Umbilical cord (tissue), 1 donor: ENCODE measurements at regions not wholly inside any gene's neighbourhood (a gene's known extent, or its start where the extent isn't known, plus 50 kb on each side); places are given as distances from the start of the nearest gene placed in this dataset.

Source experiments
- DNase-seq: peaks from one replicate; pipeline ENCODE4 v3.0.0-alpha.2; 2015; ENCODE audit warnings: low spot score

DNA sequence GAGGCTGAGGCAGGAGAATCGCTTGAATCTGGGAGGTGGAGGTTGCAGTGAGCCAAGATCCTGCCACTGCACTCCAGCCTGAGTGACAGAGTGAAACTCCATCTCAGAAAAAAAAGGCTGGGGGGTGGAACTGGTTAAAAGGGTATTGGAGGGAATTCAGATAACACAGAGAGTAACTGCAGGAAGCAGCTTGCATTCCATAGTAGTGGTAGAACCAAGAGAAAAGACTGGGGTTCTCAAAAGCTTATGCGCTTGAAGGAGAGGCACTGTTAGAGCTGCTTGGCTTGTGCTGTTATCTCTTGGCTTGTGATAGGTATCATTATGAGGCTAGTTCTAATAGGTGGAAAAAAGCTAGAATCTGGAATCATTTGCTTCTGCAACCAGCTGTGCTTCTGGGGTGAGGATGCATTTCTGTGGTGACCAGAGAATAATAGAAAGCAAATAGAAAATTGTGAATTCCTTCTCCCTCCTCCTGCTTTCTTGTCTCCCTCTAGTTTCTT lies 91.2 kb upstream of the ELOVL6 start:
- peak; percentile 7 for DNase-seq

DNA sequence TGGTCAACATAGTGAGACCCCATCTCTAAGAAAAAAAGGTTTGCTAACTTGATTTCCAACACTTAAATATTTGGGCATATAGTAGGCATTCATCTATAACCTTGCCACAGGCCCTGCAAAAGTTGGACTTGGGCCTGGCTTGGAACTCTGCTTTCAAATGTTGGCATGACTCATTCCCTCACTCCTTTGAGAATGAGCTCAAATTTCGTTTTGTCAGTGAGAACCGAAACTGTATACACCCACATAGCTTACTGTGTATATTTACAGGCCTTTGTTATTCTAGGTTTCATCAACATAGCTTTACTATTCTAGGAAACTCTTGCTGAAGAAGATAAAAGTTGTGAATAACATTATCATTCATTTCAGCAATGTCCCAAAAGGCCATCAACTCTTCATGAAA lies 88.7 kb upstream of the ELOVL6 start:
- DNase-seq = peak; percentile 11

DNA sequence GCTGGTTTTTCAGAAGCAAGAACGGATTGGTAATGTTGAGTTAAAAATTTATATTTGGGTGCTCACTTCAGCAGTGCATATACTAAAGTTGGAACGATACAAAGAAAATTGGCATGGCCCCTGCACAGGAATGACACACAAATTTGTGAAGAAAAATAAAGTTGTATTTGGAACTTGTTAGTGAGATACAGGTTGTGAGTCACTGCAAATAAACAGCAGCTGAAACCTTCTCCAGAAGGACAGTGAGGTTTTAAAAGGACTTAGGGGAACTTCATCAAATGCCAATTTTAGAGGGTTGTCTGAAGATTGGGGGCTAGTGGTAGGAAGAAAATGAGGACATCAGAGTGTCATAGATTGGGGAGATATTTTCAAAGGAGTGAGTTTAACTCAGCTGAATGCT lies 79.7 kb upstream of the ELOVL6 start:
- no peak for DNase-seq

DNA sequence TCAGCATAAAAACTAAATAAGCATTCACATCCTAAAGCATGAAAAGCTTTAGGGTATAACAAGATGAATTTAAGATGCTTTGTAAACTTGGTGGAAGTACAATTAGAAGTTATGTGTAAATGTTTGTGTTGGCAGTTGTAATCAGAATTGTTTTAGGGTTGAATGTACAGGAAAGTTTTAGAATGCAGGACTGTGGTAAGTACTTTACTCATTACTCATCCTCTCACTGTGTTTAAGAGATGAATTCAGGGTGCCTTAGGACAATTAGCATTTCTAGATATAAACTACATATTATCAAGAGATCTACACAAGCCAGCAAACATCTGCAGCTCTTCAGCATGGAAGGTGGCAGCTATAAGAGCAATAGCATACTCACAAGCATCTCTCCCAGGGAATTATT lies 77.5 kb upstream of the ELOVL6 start:
- DNase-seq = no peak

DNA sequence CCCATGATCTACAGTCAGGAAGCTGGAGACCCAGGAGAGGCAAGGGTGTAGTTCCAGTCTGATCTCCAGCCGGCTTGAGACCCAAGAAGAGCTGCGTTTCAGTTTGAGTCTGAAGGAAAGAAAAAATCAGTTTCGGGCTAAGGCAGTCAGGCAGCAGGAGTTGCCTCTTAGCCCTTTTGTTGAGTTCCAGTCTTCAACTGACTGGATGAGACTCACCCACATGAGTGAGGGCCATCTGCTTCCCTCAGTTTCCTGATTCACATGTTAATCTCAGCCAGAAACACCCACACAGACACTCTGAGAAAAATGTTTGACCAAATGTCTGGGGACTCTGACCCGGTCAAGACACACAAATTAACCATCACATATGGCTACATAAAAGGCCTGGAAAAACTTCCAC lies 73.6 kb upstream of the ELOVL6 start:
- DNase-seq = no peak

DNA sequence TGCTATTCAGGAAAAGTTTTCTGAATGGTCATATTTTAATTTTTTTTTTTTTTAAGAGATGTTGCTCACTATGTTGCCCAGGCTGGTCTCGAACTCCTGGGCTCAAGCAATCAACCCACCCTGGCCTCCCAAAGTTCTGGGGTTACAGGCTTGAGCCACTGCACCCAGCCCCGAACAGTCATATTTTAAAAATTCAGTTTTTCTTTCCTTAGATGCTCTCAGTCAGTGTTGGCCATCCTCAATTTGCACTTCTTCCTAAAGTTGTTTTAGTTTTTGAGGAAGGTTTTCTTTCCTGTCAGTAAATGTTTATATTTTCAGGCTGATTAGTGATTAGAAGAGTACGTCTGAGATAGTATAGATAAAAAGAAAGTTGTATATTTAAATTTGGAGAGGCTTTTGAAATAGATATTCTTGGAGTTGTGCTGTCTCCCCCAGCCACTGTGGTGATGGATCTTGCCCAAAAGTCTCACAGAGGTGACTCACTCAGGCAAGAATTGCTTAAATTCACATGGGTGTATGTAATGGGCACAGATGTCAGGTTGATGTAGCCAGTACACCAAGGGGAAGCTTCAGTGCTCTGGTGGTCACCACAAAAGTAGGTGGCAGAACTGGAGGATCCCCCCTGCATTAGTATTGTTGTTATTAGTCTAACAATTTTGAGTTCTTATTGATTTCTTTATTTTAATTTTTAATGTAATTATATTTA lies 72.2 kb upstream of the ELOVL6 start:
- DNase-seq = peak; percentile 8

DNA sequence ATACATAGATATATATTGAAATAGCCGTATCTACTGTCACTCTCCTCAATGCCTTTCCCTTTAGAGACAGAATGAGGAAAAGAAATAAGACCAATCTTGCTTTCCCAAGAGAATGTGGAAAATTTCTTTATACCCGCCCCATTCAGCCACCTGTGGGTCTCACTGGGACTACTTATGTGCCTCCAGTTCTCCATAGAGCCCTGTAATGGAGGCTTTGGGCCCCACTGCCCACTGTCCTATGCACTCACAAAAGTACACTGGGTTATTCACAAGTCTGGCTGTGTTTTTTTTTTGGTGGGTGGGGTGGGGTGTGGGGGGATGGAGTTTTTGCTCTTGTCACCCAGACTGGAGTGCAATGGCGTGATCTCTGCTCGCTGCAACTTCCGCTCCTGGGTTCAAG lies 70.4 kb upstream of the ELOVL6 start:
- DNase-seq = no peak

DNA sequence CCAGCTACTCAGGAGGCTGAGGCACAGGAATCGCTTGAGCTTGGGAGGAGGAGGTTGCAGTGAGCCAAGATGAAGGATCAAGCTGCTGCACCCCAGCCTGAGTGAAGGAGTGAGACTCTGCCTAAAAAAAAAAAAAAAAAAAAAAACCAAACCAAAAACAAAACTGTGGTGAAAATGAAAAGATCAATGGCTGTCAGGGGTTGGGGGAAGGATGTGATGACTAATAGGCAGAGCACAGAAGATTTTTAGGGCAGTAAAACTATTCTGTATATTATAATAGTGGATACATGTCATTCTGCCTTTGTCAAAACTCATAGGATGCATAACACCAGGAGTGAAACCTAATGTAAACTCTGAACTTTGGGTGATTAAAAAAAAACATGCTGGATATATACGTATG lies 69.9 kb upstream of the ELOVL6 start:
- no peak for DNase-seq

DNA sequence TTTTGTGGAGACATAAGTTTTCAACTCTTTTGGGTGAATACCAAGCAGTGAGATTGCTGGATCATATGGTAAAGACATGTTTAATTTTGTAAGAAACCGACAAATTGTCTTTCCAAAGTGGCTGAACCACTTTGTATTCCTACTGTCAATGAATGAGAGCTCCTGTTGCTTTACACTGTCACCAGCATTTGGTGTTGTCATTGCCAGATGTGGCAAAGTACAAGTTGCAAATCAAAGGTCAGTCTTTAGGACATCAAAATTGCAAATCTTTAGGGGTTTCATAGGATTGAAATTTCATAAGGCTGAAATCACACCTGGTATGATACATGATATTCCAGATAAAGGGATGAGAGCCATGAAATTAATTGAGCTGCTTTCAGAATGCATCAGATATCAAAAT lies 67.7 kb upstream of the ELOVL6 start:
- DNase-seq = no peak

DNA sequence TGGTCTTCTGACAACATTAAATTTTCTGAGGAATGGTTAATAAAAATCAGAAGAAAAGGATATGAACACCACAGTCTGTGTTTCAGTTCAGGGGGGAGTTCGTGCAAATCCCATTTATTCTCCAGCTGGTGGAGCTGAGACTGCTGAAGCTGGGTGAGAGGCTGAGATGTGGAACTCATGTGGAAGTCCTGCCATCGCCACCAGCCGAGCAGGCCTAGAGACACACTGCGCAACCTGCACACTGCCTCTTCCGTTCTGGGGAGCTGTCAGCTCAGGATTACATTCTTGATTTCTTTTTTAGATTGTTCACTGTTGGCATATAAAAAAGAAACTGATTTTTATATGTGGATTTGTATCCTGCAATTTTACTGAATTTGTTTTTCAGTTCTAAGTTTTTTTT lies 66.6 kb upstream of the ELOVL6 start:
- no peak for DNase-seq

DNA sequence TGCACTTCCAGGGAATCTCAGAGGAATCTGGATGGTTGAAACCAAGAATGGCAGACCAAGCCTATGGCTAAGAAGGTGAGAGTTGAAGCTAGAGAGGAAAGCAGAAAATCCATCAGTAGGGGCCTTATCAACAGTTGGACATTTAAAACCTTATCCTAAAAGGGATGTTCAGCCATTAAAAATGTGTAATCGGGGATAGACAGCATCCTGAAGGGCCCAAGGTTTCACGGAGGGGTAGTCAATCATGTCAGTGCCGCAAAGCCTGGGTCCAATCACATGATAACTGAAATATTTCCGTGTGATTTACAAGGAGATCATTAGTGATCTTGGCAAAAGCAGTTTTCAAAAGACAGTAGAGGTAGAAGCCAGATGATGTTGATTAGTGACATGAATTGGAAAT lies 61.9 kb upstream of the ELOVL6 start:
- DNase-seq = no peak

DNA sequence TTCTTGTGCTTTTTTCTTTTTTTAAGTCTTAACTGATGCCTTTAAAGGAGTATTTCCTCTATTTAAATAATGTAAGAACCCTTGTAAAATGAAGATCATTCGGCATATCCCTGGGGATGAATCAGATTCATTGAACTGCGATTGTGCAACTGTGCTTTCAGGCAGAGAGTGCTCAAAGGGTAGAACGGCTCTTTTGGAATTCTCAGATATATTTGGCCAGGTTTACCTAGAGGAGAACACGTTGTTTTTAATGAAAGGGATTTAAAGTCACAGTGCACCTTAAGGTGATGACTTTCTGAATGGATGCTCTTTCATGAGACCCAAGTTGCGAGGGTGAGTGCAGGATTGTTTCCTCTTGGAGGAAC lies 51.6 kb upstream of the ELOVL6 start:
- DNase-seq = no peak

DNA sequence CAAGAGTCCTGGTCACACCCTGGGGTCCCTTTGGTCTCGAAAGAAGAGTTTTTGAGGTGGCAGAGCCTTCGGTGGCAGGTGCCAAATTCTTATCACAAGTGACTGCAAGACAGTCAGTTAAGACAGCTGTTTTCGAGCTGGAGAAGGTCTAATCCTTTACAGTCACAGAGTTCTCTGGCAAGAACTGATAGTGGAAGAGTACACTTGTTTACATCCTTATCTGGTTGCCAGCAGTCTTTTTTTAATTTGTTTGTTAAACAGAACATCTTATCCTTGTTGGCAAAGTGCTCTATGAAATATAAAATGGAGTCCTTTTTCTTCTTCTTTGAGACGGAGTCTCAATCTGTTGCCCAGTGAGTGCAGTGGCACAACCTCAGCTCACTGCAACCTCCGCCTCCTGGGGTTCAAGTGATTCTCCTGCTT lies 50.4 kb upstream of the ELOVL6 start:
- DNase-seq = no peak
